Hematopoietic multipotent progenitor cell treated with erythropoietin and hydrocortisone succinate and interleukin-3 and kit ligand, for 4 days (in vitro differentiated cells): ENCODE measurements at regions not wholly inside any gene's neighbourhood (a gene's known extent, or its start where the extent isn't known, plus 50 kb on each side); places are given as distances from the start of the nearest gene placed in this dataset.
A peak's percentile ranks its signal among the peaks of the same experiment; 100 is the strongest.

ENCODE experiments used
- DNase-seq: peaks from one replicate; pipeline ENCODE4 v3.0.0-alpha.2; 2015

GRCh38 chr3:45330510-45331295 is 57.7 kb upstream of the LARS2 start:
- DNase-seq, result no peak

- no peak for DNase-seq
Observed at GRCh38 chr3:45332493-45332892, 55.9 kb upstream of the LARS2 start.

- no peak for DNase-seq
Observed at GRCh38 chr3:45332901-45333407, 55.4 kb upstream of the LARS2 start.

GRCh38 chr3:45333549-45333948 is 54.8 kb upstream of the LARS2 start:
- peak; percentile 44 for DNase-seq

- DNase-seq, result no peak
Observed at GRCh38 chr3:45337839-45338470, 50.4 kb upstream of the LARS2 start.
